HepG2 (cell line): ENCODE measurements at regions not wholly inside any gene's neighbourhood (a gene's known extent, or its start where the extent isn't known, plus 50 kb on each side); places are given as distances from the start of the nearest gene placed in this dataset.

Experiments
- ATAC-seq: fragments of 200-7000 bp; cut with Tn5 transposase; 3 replicates; pipeline ENCODE4 v1.9.1; 2020; ENCODE audit warnings: mild to moderate bottlenecking, moderate library complexity
- BruUV-seq: library from RNA; stranded (reverse); fragments of 400-500 nt; replicated peaks from 2 replicates; lab custom pipeline; 2021; lab: Mats Ljungman, UMichigan
- CTCF ChIA-PET: fragments of 300-600 bp; formaldehyde crosslinking; extraction: SDS; loops from one replicate; lab custom pipeline; 2021; ENCODE audit warnings: low total read pairs, inconsistent platforms, low intra/inter-chr PET ratio; lab: Yijun Ruan, JAX
- POLR2A ChIA-PET: fragments of 350-600 bp; sonication (Branson Sonifier 250); formaldehyde crosslinking; loops from one replicate; lab custom pipeline; 2020; ENCODE audit warnings: antibody characterized with exemption, inconsistent platforms; lab: Yijun Ruan, JAX
- DNase-seq: peaks from one replicate; pipeline ENCODE4 v3.0.0-alpha.2; 2015; ENCODE audit warnings: low spot score
- FAIRE-seq: peaks from 3 replicates; lab custom pipeline; 2011; peaks lifted over from hg19 to GRCh38; lab: Jason Lieb, UNC
- H2AFZ ChIP-seq: one replicate; pipeline ENCODE4 v1.6.1; 2011; ENCODE audit warnings: low read length, inconsistent platforms
- H3K27ac ChIP-seq: fragments of 300-600 bp; 3 replicates; pipeline ENCODE4 v1.8.0; 2011; ENCODE audit warnings: mixed run types, mild to moderate bottlenecking, mixed read lengths, low read length, inconsistent platforms; ENCODE audit not compliant: insufficient read depth; ENCODE audit errors: extremely low read length
- H3K27me3 ChIP-seq, 2 experiments: fragments of 200-600 bp in 1 of 2; 2 replicates in 1 of 2; 3 replicates in 1 of 2; pipeline versions ENCODE4 v1.6.0 to v1.8.0; 2011; ENCODE audit warnings: low read length in 2 of 2, mild to moderate bottlenecking in 2 of 2, moderate library complexity in 2 of 2, inconsistent platforms in 1 of 2; ENCODE audit not compliant: insufficient read depth in 2 of 2, control insufficient read depth in 1 of 2
- H3K36me3 ChIP-seq, 2 experiments: fragments of 200-600 bp in 1 of 2; replicated peaks in 1 of 2; 2 replicates in 1 of 2; 3 replicates in 1 of 2; pipeline versions ENCODE4 v1.5.1 to v1.8.0; 2011; ENCODE audit warnings: low read length in 2 of 2, inconsistent platforms in 1 of 2; ENCODE audit not compliant: insufficient read depth in 2 of 2, control insufficient read depth in 1 of 2
- H3K4me1 ChIP-seq: 2 replicates; pipeline ENCODE4 v1.5.1; 2012; ENCODE audit warnings: low read length, inconsistent platforms; ENCODE audit not compliant: insufficient read depth
- H3K4me2 ChIP-seq: 2 replicates; pipeline ENCODE4 v1.6.0; 2011; ENCODE audit warnings: low read depth, low read length, inconsistent platforms
- H3K4me3 ChIP-seq, 3 experiments: fragments of 200-600 bp in 1 of 3; sonication (generic), shearing (Covaris generic) in 1 of 3; replicated peaks in 1 of 3; 2 replicates each; pipeline ENCODE4 v1.5.1; 2011 to 2016; ENCODE audit warnings: low read length in 3 of 3, inconsistent platforms in 2 of 3, low read depth in 2 of 3, mild to moderate bottlenecking in 2 of 3, control low read depth in 1 of 3, mixed read lengths in 1 of 3; ENCODE audit not compliant: insufficient read depth in 1 of 3
- H3K79me2 ChIP-seq: one replicate; pipeline ENCODE4 v1.6.1; 2011; ENCODE audit warnings: low read length, inconsistent platforms; ENCODE audit not compliant: insufficient read depth
- H3K9ac ChIP-seq: 2 replicates; pipeline ENCODE4 v1.6.0; 2011; ENCODE audit warnings: mild to moderate bottlenecking, low read depth, low read length, inconsistent platforms; ENCODE audit not compliant: insufficient read depth
- H3K9me3 ChIP-seq: 2 replicates; pipeline ENCODE4 v1.5.1; 2012; ENCODE audit warnings: mild to moderate bottlenecking, low read length
- H4K20me1 ChIP-seq: 2 replicates; pipeline ENCODE4 v1.6.0; 2011; ENCODE audit warnings: inconsistent platforms, mild to moderate bottlenecking, low read length, moderate library complexity; ENCODE audit not compliant: insufficient read depth
- DNMT1 ChIP-seq: sonication (generic); formaldehyde crosslinking; IDR thresholded peaks from 2 replicates; pipeline ENCODE4 v1.5.1; 2020; ENCODE audit warnings: mild to moderate bottlenecking, missing genetic modification reagents
- ETV6 ChIP-seq: sonication (generic); formaldehyde crosslinking; conservative IDR thresholded peaks from 2 replicates; pipeline ENCODE4 v1.4.0; 2020; ENCODE audit warnings: missing genetic modification reagents
- HNF4A ChIP-seq: sonication (generic); formaldehyde crosslinking; IDR thresholded peaks from 2 replicates; pipeline ENCODE4 v1.4.0; 2020; ENCODE audit warnings: missing genetic modification reagents
- ZBTB1 ChIP-seq: sonication (generic); formaldehyde crosslinking; IDR thresholded peaks from 2 replicates; pipeline ENCODE4 v1.4.0; 2020; ENCODE audit warnings: missing genetic modification reagents, borderline replicate concordance
- ZFP1 ChIP-seq: IDR thresholded peaks from 2 replicates; pipeline ENCODE4 v1.6.1; 2016
- ZNF414 ChIP-seq: sonication (generic); formaldehyde crosslinking; IDR thresholded peaks from 2 replicates; pipeline ENCODE4 v1.5.0; 2020; ENCODE audit warnings: missing genetic modification reagents
- ZNF564 ChIP-seq: sonication (generic); formaldehyde crosslinking; IDR thresholded peaks from 2 replicates; pipeline ENCODE4 v1.8.1; 2023; ENCODE audit warnings: mild to moderate bottlenecking, missing genetic modification reagents
- ZNF749 ChIP-seq: sonication (generic); formaldehyde crosslinking; IDR thresholded peaks from 2 replicates; pipeline ENCODE4 v1.8.0; 2022; ENCODE audit warnings: mild to moderate bottlenecking, missing genetic modification reagents, moderate library complexity, borderline replicate concordance
- WGBS: methylation state at CpG from one replicate; pipeline ENCODE4 v1.1.6; 2017; ENCODE audit warnings: low lambda C conversion rate; 5-methylcytosine and 5-hydroxymethylcytosine counted together
- in situ Hi-C: cut with HindIII; loops from 2 replicates; pipeline ENCODE4 v1.10.0; 2017; ENCODE audit warnings: low pct_unique_long_range_greater_than_20kb; ENCODE audit not compliant: extremely low pct_ligation_motif_present
- intact Hi-C: fragments of 100-400 bp; cut with micrococcal nuclease; formaldehyde crosslinking; loops from one replicate; pipeline ENCODE4 v1.10.0; 2022; ENCODE audit not compliant: unreplicated experiment
- TF ChIP-seq, protein P1 (sequence below): sonication (generic); formaldehyde crosslinking; IDR thresholded peaks from 2 replicates; pipeline ENCODE4 v1.5.0; 2020; ENCODE audit warnings: mild to moderate bottlenecking, missing genetic modification reagents
- TF ChIP-seq, protein P2 (sequence below): sonication (generic); formaldehyde crosslinking; IDR thresholded peaks from 2 replicates; pipeline ENCODE4 v1.8.0; 2022; ENCODE audit warnings: missing genetic modification reagents, mild to moderate bottlenecking, borderline replicate concordance

GRCh38 chr10:4076983-4077382 is 292.0 kb upstream of the KLF6 start:
- H4K20me1 ChIP-seq: no peaks in the 10 kb centered on the region
- H3K36me3 ChIP-seq: no peaks in the 10 kb centered on the region
- POLR2A ChIA-PET: no interaction called here
- DNase-seq: no peak
- 22% methylated on average over 9 of the region's 9 CpGs for WGBS
- no peaks in the 10 kb centered on the region for H3K79me2 ChIP-seq
- H3K27ac ChIP-seq: no peak overlapping the region
- FAIRE-seq: no peak
- peaks cover 4 to 30% of the 10 kb centered on the region in 2 experiments; a peak in 4 of 5 replicates for H3K27me3 ChIP-seq
- intact Hi-C loops (no loop called here), in situ Hi-C loops (no loop called here)
- no peaks in the 10 kb centered on the region for H3K9me3 ChIP-seq
- no TSS peak for BruUV-seq
- no peak overlapping the region for H3K4me3 ChIP-seq
- no peak for ATAC-seq
- H2AFZ ChIP-seq: no peak overlapping the region
- TF ChIP-seq DNMT1 (CRISPR knock-in tag): no peak
- TF ChIP-seq ZNF564 (CRISPR knock-in tag): no peak
- no peak for TF ChIP-seq ZNF414
- TF ChIP-seq ZFP1: no peak
- no peak for TF ChIP-seq HNF4A (CRISPR knock-in tag)
- TF ChIP-seq ZNF749: no peak
- no peak for TF ChIP-seq ZBTB1
- TF ChIP-seq, protein P1, sequence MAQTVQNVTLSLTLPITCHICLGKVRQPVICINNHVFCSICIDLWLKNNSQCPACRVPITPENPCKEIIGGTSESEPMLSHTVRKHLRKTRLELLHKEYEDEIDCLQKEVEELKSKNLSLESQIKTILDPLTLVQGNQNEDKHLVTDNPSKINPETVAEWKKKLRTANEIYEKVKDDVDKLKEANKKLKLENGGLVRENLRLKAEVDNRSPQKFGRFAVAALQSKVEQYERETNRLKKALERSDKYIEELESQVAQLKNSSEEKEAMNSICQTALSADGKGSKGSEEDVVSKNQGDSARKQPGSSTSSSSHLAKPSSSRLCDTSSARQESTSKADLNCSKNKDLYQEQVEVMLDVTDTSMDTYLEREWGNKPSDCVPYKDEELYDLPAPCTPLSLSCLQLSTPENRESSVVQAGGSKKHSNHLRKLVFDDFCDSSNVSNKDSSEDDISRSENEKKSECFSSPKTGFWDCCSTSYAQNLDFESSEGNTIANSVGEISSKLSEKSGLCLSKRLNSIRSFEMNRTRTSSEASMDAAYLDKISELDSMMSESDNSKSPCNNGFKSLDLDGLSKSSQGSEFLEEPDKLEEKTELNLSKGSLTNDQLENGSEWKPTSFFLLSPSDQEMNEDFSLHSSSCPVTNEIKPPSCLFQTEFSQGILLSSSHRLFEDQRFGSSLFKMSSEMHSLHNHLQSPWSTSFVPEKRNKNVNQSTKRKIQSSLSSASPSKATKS: no peak
- TF ChIP-seq, protein P2, sequence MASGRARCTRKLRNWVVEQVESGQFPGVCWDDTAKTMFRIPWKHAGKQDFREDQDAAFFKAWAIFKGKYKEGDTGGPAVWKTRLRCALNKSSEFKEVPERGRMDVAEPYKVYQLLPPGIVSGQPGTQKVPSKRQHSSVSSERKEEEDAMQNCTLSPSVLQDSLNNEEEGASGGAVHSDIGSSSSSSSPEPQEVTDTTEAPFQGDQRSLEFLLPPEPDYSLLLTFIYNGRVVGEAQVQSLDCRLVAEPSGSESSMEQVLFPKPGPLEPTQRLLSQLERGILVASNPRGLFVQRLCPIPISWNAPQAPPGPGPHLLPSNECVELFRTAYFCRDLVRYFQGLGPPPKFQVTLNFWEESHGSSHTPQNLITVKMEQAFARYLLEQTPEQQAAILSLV (CRISPR knock-in tag): no peak
- no peak for TF ChIP-seq ETV6
- no peaks in the 10 kb centered on the region for H3K4me1 ChIP-seq
- H3K4me2 ChIP-seq: no peak overlapping the region
- no peak overlapping the region for H3K9ac ChIP-seq
- CTCF ChIA-PET: no interaction called here
